Activated CD8-positive, alpha-beta memory T cell treated with anti-CD3 and anti-CD28 coated beads, Interleukin-2, amount 50 U/mL, for 48 hours (primary cell): ENCODE measurements at regions not wholly inside any gene's neighbourhood (a gene's known extent, or its start where the extent isn't known, plus 50 kb on each side); places are given as distances from the start of the nearest gene placed in this dataset.
"Not testable (repeated sequence)": the region's sequence is repeated elsewhere in the genome, so short reads cannot be mapped to it uniquely, and the experiment has no call there.

ENCODE experiments used
- DNase-seq: peaks from one replicate; pipeline ENCODE4 v3.0.0-alpha.2; 2020

- DNase-seq: not testable (repeated sequence)
Measured at GRCh38 chr1:120232834-120233660, 56.7 kb upstream of the SEC22B start.

GRCh38 chr1:120229835-120230234 is 53.5 kb upstream of the SEC22B start:
- DNase-seq: not testable (repeated sequence)
